ENCODE measurements at regions not wholly inside any gene's neighbourhood (a gene's known extent, or its start where the extent isn't known, plus 50 kb on each side); places are given as distances from the start of the nearest gene placed in this dataset.
"Not testable (repeated sequence)": the region's sequence is repeated elsewhere in the genome, so short reads cannot be mapped to it uniquely, and the experiment has no call there.

DNA sequence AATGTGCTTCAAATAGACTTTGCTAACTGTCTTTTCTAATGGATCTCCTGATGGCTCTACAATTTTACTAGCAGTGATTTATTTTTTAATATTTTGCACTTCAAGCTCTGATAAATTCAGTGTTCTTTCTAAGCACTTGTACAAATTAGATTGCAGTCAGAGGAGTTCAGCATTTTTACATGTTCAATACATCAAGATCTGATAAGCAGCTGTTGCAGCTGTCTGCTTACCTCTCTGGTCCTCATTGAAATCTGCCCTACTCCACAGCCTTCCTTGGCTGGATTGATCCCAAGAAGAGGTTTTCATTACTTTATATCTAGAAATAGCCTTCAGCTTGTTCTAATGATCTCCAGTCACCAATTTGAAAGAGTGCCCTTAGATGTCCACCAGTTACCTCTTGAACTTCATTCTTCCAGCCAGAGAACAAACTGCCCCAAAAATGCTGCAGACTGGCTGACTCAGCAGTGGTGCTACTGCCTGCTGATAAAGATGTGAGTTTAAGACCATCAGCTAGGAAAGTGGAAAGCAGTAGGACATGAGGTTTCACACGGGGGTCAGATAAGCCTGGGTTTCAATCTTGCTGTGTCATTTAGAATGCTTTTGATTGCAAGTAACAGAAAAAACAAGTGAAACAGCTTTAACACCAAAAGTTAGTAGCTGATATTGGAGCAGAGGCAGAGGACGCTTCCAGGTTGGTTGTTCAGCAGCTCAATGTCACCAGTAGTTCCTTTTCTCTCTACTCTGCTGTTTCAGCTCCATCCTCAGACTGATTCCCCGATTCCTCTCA lies 350.9 kb upstream of the NPVF start:
- FAIRE-seq (no peak), DNase-seq (ENCODE audit: insufficient read length, low spot score) (no peak)

DNA sequence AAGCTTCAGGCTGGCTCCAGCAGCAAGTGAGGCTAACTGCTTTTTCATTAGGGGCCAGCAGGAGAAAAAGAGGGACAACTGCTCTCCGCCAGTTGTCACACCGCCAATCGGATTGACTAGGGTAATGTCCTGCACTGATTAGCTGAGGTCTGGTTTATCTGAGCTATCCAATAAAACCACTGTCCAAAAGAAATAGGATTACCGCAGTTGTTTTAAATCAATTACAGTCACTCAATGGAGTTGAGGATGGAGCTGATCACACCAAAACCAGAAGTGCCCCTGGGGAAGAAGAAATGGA lies 351.4 kb upstream of the NPVF start:
- DNase-seq (ENCODE audit: insufficient read length, low spot score) (no peak), FAIRE-seq (no peak)

GRCh38 chr7:25580141-25580540 lies 351.9 kb upstream of the NPVF start:
- no peak for DNase-seq (ENCODE audit: insufficient read length, low spot score)
- FAIRE-seq, result no peak

DNA sequence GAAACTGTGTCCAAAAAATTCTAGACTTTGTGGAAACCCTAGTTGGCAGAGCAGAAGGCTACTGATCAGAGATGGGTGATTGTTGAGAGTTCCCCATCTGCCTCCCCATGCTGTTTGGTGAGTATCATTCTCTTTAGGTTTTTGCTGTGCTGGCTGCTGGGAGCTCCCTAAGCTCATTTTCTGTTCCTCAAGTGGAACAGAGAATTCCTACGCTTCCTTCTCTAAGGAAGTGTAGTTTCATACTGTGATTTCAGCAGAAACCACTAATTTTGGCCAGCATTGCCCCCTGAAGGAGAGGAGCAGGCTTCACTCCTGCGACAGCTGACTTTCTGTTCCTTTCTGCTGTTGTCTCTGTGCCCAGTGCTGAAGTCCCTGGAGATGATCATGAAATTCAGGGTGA lies 355.3 kb upstream of the NPVF start:
- no peak for FAIRE-seq
- DNase-seq (ENCODE audit: insufficient read length, low spot score), result no peak

- DNase-seq (ENCODE audit: insufficient read length, low spot score) (no peak), FAIRE-seq (no peak)
Measured at GRCh38 chr7:25584112-25584938, 356.0 kb upstream of the NPVF start.

- FAIRE-seq, result no peak
- DNase-seq (ENCODE audit: insufficient read length, low spot score), result no peak
Measured at GRCh38 chr7:25586513-25586912, 358.2 kb upstream of the NPVF start.

GRCh38 chr7:25594122-25594521 lies 365.8 kb upstream of the NPVF start:
- FAIRE-seq (no peak), DNase-seq (ENCODE audit: insufficient read length, low spot score) (no peak)

- DNase-seq (ENCODE audit: insufficient read length, low spot score), result no peak
- FAIRE-seq, result no peak
Measured at GRCh38 chr7:25594728-25595127, 366.4 kb upstream of the NPVF start.

DNA sequence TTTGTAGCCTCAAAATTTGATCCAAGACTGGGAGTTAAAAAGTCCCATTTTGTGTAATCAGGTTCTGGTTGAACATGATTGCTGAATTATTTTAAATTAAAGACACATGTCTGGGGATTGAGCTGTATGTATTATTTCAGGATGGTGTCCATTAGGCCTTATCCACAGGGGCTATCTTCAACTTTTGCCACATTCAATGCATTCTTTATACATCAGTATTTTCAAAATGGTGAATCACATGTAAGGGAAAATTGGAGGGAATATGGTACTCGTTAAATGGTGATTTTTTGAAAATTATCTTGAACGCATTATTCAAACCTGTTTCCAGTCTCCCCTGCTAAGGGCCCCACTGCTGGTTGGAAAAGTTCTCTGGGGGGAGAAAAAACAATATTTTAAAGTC lies 367.7 kb upstream of the NPVF start:
- FAIRE-seq (no peak), DNase-seq (ENCODE audit: insufficient read length, low spot score) (no peak)

GRCh38 chr7:25596443-25596842 lies 368.2 kb upstream of the NPVF start:
- DNase-seq (ENCODE audit: insufficient read length, low spot score) (no peak), FAIRE-seq (no peak)

- no peak for FAIRE-seq
- no peak for DNase-seq (ENCODE audit: insufficient read length, low spot score)
Measured at GRCh38 chr7:25597946-25598345, 369.7 kb upstream of the NPVF start.

GRCh38 chr7:25598765-25599164 lies 370.5 kb upstream of the NPVF start:
- DNase-seq (ENCODE audit: insufficient read length, low spot score) (no peak), FAIRE-seq (no peak)

- DNase-seq (ENCODE audit: insufficient read length, low spot score) (no peak), FAIRE-seq (no peak)
Measured at GRCh38 chr7:25600262-25600920, 372.1 kb upstream of the NPVF start.

DNA sequence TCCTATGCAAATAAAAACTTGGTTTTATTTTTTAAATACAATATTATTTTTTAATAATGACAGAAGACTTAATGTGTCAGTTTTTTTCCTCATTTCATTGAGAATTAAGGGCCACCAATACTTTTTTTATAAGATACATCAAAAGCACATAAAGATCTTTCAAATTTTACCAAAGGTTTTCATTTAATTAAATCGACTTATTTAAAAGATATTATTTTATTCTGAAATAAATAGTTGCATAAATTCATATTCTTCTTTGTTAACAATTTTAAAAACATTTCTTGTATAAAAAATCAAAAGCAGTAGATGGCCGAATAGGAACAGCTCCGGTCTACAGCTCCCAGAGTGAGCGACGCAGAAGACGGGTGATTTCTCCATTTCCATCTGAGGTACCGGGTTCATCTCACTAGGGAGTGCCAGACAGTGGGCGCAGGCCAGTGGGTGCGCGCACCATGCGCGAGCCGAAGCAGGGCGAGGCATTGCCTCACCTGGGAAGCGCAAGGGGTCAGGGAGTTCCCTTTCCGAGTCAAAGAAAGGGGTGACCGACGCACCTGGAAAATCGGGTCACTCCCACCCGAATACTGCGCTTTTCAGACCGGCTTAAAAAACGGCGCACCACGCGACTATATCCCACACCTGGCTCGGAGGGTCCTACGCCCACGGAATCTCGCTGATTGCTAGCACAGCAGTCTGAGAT lies 374.6 kb upstream of the NPVF start:
- not testable (repeated sequence) for DNase-seq (ENCODE audit: insufficient read length, low spot score); FAIRE-seq

GRCh38 chr7:25603427-25603740 lies 375.1 kb upstream of the NPVF start:
- DNase-seq (ENCODE audit: insufficient read length, low spot score); FAIRE-seq: not testable (repeated sequence)

DNA sequence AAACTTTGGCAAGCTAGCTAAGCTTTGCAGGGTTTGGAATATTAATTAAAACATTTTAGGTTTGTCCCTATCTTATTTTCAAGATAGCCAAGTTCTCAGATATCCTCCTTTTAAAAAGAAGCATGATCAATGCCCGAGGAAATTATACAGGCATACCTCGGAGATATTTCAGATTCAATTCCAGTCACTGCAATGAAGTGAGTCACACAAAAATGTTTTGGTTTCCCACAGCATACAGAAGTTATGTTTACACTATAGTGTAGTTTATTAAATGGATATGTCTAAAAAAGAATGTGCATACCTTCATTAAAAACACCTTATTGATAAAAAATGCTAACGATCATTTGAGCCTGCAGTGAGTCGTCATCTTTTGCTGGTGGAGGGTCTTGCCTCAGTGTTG lies 382.9 kb upstream of the NPVF start:
- FAIRE-seq, result no peak

DNA sequence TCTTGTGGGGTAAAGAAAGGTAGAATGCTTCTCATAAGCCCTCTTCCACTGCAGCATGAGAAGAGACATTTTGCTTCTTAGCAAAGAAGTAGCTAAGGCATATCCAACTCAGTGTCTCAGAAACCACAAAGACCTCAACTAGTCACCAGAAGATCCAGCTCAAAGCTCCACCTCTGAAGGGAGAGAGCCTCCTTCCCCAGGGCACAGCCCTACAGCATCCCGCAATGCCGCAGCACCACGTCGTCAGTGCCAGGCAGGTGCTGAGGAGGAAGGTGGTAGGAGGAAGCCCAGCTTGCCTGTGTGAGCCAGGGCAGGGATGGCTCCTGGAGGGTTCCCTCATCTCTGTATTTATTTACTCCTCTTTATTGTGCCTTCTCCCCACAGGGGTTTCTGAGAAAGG lies 385.6 kb upstream of the NPVF start:
- FAIRE-seq (no peak), DNase-seq (ENCODE audit: insufficient read length, low spot score) (no peak)

More for the DNA sequence above, 382.9 kb upstream of the NPVF start:
- DNase-seq (ENCODE audit: insufficient read length, low spot score), result no peak

DNA sequence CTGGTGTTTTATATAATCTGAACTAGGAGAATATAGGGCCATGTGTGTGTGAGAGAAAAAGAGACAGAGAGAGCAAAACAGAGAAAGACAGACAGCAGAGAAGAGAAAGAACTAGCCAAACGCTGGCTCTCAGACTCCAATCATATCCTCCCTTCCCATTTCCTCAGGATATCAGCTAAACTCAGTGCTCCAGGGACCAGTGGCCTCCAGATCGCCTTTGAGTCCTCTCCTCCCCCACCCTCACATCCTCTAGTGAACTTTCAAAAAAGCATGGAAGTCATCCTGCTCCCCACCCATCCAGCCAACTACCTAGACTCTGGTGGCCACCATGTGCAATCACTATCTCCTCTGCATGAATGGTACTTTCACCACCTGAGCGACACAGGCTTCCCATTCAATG lies 386.1 kb upstream of the NPVF start:
- FAIRE-seq, result no peak
- DNase-seq (ENCODE audit: insufficient read length, low spot score), result no peak

DNA sequence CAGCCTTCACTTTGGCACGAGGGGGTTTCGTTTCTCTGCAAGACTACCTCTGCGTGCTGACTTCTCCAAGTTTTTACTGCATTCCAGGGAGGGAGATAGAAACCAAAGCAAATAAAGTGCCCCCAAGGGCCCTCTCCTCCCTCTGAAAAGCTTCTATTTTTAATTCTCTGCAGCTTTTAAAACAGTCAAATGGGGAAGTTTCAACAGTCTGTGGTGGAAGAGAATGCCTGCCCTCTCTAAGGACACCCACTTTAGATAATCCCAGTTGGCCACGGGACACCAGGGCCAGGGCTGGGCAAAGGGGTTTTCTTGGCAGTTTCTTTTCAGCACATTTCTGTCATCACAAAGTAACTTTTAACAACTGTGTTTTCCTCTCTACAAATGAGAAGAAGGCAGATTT lies 386.7 kb upstream of the NPVF start:
- no peak for FAIRE-seq
- DNase-seq (ENCODE audit: insufficient read length, low spot score), result no peak

DNA sequence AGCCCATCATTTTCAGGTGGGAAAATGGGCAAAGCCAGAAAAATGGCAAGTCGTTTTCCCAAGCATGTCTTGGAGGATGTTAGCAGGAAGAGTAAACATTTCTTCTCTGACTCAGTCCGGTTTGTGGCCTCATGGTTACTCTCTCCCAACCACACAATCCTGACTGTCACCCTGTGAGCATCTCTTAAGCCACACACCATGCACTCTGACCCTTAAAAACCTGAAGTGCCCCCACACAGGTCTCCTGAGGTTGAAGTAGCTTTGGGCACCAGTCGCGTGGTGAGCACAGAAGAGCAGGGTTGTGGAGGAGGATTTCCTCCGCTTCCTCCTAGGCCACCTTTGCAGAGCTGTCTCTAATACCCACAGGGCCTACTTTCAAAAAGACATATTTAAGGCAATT lies 387.3 kb upstream of the NPVF start:
- no peak for DNase-seq (ENCODE audit: insufficient read length, low spot score)
- FAIRE-seq, result no peak

- FAIRE-seq (no peak), DNase-seq (ENCODE audit: insufficient read length, low spot score) (no peak)
Measured at GRCh38 chr7:25617214-25617613, 388.9 kb upstream of the NPVF start.

Data from HTR-8/SVneo (cell line).